IPS-NIHi7 (cell line): ENCODE measurements at regions not wholly inside any gene's neighbourhood (a gene's known extent, or its start where the extent isn't known, plus 50 kb on each side); places are given as distances from the start of the nearest gene placed in this dataset.
"Not testable (repeated sequence)": the region's sequence is repeated elsewhere in the genome, so short reads cannot be mapped to it uniquely, and the experiment has no call there.

Experiments
- DNase-seq: peaks from one replicate; pipeline ENCODE4 v3.0.0; 2012; ENCODE audit warnings: mixed read lengths; ENCODE audit errors: extremely low spot score

- DNase-seq = no peak
These were observed 89.0 kb upstream of the DLGAP1 start for GRCh38 chr18:4544142-4544541.

GRCh38 chr18:4543711-4544110 lies 88.6 kb upstream of the DLGAP1 start:
- DNase-seq = no peak

DNA sequence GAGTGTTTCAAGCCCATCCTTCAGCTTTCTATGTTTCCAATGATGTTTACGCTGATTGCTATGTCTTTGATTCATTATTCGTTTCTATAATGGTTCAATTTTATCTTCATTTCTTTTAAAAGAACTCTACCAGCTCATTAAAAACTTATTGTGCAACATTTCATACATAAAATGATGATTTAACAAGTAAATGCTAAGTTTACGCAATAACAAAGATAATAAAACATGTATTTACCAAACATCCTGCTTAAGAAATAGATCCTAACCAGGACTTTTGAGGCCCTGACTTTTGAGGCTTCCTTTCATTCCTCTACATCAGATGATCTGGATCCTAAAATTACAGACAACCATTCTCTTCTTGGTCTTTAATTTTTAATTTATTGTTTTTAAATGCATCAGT lies 86.5 kb upstream of the DLGAP1 start:
- no peak for DNase-seq

DNA sequence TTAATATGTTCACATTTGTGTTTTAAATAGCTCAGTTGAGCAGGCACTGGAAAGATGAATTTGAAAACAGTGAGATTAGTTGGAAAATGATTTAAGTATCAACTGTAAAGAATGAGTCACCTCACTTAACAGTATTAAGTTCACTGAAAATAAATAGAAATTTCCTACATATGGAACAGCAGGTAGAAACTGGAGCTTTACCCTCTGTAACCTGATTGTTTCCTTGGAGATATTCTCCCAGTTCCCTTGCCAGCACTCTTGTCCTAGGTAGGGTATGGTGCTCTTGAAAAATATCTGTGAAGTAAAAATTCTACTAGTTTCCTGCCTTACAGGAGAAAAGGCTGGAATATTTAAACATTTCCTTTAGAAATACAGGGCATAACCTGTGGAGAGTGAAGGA lies 81.3 kb upstream of the DLGAP1 start:
- no peak for DNase-seq

DNA sequence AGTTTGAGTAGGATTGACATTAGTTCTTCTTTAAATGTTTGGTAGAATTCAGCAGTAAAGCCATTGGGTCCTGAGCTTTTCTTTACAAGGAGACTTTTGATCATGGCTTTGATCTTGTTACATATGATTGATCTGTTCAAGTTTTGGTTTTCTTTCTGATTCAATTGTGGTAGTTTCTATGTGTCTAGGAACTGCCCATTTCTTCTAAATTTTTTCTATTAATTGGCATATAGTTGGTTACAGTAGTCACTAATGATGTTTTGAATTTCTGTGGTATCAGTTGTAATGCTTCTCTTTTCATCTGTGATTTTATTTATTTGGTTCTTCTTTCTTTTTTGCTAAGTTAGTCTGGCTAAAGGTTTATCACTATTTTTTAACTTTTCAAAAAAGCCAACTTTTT lies 73.3 kb upstream of the DLGAP1 start:
- DNase-seq = no peak

- not testable (repeated sequence) for DNase-seq
These were observed 72.7 kb upstream of the DLGAP1 start for GRCh38 chr18:4527826-4528225.

DNA sequence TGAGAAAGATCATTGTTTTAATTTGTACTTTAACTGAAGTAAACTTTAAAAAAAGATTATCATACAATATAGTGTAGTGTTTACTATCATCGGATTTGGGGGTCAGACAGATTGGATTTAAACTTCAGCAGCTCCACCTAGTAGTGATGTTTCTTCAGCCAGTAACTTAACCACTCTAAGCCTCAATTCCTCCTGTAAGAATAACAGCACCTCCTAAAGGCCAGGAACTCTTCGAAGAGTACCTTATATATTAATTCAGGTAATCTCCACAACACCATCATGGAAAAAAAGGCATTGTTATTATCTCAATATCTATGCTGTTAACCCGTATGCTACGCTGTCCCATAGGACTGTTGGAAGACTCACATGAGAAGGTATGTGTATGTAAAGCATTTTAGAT lies 69.0 kb upstream of the DLGAP1 start:
- DNase-seq = peak; percentile 38

DNA sequence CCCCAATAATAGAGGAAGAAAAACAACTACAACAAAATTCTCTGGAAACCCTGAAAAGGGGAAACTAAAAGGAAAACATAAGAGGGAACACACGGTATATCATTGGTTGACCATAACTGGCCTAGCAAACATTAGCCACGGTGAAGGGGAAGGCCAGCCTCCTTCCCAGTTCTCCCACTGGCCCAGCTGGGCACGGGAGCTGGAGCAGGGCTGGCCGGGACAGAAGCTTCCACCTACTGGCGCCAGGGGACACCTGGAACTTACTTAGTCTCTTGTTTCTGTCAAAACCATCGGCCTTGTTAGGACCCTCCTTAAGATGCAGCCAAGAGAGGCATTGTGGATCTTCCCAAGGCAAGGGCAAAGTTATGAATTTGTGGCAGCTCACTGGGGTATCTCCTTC lies 56.1 kb upstream of the DLGAP1 start:
- DNase-seq = no peak

- DNase-seq = no peak
These were observed 55.6 kb upstream of the DLGAP1 start for GRCh38 chr18:4510711-4511110.

DNA sequence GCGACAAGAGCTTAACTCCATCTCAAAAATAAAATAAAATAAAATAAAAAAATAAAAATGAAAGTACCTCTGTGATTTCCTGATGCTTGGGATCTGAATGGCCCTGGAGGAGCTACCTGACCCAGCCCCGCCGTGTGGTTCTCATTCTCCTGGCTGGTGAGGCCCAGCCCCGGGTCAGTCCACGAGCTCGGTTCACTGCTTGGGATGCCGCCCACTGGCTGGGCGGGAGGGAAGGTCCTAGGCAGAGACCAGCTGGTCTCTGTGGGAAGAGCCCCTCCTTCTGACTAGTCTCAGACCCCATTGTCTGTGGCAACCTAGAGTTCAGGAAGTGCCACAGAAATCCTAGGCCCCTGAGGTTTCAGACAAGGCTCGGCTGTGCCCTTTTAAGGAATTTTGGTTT lies 55.1 kb upstream of the DLGAP1 start:
- DNase-seq = no peak
